SIG-M5 (cell line): ENCODE measurements at regions not wholly inside any gene's neighbourhood (a gene's known extent, or its start where the extent isn't known, plus 50 kb on each side); places are given as distances from the start of the nearest gene placed in this dataset.
"Not testable (repeated sequence)": the region's sequence is repeated elsewhere in the genome, so short reads cannot be mapped to it uniquely, and the experiment has no call there.

ENCODE experiments used
- DNase-seq: peaks from one replicate; lab custom pipeline; 2025; lab: John Stamatoyannopoulos, UW

DNA sequence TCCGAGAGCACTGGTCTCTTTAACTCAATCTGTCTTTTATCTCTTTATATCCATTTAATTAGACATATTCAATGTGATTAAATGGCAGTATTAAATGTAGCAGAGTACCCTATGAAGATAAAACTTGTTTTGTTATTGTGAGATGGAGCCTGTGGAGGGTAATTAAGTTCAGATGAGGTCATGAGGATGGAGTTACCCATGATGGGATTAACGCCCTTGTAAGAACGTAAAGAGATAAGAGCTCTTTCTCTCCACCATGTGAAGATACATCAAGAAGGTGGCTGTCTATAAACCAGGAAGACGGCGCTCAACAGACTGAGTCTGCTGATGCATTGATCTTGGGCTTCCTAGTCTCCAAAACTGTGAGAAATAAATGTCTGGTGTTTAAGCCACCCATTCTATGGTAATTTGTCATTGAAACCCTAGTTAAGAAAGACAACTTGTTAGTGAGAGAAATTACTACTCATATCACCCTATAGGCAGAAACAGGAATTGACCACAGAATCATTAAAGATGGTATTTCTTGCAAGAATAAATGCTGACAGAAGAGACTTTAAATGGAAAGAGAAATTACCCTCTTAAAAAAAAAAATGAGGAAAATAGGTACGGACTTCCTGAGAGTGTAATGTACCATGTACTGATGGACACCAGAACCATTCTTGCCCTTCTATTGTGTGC is 738.7 kb upstream of the CHAC2 start:
- no peak for DNase-seq

DNA sequence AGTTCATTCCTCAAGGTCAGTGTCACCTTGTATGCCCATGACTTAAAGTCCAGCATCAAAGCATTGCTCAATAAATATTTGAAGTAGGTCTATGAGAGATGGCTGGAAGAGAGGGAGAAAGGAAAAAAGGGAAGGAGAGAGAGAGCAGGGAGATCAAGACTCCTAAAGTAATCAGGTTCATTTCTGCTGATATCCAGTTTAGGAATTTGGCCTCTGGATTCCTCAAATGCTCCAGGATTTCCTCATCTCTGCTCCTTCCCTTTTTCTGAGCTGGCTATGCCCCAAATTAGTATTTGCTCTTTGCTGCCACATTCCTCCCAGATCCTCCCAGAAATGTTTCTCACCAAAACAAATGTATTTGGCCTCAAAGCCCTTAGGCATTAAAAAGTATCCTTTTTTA is 739.4 kb upstream of the CHAC2 start:
- no peak for DNase-seq

DNA sequence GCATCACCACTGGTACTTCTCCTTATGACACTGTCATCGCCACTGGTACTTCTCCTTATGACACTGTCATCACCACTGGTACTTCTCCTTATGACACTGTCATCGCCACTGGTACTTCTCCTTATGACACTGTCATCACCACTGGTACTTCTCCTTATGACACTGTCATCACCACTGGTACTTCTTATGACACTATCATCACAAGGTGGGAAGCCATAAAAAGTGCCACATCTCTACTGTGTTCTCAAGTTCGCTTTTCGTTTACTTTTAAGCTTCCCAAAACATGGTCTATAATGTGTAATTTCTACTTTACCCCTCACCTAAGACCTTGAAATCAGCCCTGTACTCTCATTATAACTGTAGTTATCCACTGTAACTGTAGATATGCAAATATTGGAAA is 745.4 kb upstream of the CHAC2 start:
- DNase-seq, result not testable (repeated sequence)

- no peak for DNase-seq
Observed at GRCh38 chr2:53021828-53022227, 745.8 kb upstream of the CHAC2 start.

- no peak for DNase-seq
Observed at GRCh38 chr2:53021292-53021691, 746.3 kb upstream of the CHAC2 start.

GRCh38 chr2:53018825-53019425 is 748.7 kb upstream of the CHAC2 start:
- DNase-seq, result no peak

DNA sequence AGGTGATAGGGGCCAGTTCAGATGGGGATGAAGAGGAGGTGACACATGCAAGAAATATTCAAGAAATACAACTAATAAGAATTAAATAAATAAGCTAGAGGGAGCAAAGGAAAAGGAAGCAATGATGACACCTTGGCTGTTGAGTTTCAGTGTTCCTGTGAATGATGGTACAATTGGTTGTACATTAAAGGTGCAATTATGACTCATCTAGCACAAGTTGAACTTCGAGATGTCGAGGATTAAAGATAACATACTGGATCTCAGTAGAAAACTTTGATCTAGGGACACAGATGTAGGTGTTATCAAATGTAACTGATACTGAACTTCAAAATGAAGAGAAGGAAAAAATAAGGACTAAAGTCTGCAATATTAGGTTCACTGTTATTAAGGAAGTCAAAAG is 760.6 kb upstream of the CHAC2 start:
- DNase-seq, result no peak

- no peak for DNase-seq
Observed at GRCh38 chr2:53004413-53004812, 763.2 kb upstream of the CHAC2 start.

DNA sequence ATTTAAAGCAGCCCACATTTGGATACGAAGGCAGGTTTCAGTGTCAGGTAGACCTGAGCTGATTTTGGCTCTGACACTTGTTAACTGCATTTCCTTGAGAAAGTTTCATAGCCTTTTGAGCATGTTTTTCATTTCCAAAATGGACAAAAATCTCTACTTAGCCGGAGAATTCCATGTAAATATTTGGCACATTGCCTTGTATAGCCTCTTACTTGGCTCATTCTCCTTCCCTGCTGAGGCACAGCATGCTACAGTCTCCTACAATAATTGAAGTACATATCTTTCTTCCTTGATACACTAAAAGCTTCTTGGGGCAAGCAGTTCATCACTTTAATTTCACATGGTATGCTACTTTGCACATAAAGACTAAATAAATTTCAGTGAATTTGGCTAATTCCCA is 772.2 kb upstream of the CHAC2 start:
- no peak for DNase-seq

- no peak for DNase-seq
Observed at GRCh38 chr2:52976143-52976949, 791.3 kb upstream of the CHAC2 start.

- no peak for DNase-seq
Observed at GRCh38 chr2:52974127-52974526, 793.5 kb upstream of the CHAC2 start.

GRCh38 chr2:52970642-52971041 is 797.0 kb upstream of the CHAC2 start:
- DNase-seq, result no peak

DNA sequence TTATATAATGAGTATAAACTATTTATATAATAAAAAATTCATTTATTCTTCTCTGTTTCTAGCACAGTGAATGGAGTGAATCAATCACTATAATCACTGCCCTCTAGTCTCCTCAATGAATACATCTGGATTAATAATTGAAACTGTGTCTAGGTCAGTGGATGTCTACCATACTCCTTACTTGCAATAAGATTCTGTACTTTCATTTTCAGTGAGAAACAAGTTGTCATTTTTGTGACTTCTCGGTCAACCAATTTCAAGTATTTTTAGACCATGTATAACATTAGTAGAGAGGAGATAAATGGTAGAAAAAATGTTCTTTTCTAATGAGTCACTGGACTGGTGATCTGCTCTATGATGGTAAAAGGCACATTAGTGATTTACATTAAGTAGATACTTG is 799.6 kb upstream of the CHAC2 start:
- no peak for DNase-seq

DNA sequence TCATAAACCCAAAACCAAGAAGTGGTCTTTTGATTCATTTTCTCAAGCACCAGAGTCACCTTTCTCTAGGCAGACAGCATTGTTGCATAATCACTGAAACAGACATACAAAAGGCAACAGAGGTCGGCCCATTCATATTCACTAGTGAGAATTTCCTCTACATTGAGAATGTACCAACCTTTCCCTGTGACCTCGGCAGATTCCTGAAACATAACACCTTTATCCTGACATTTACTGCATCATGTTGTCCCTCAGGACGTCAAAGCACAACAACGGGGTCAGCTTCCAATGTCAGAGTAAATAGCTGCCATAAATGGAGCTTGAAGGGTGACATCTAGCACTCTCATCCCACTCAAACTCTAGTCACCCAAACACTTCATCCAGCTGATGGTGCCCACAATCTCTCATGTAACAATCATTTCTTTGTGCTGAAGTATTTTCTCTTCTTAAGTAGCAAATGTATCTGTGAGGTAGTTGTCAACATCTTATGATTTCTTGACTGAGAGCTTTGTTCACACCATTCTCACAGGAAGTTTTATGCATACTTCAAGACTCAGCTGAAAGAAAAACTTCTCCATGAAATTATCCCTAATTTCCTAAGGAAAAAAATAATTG is 802.6 kb upstream of the CHAC2 start:
- DNase-seq, result no peak

DNA sequence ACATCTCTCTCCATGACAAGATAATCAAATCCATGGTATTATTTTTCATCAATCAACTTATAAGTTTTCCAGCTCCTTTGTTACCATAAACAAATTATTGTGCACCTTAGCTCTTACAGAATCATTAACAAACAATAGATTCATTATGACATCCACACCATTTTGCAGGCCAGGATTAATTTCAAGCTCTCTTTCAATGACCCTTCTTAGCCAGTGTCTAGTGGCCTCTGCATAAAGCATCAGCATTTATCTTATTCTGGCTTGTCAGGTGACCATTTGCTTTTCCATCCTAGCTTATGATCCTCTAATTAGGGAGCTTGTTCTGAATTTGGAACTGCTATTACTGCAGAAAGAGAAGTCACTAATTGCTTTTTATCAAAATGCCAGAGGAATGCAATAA is 806.2 kb upstream of the CHAC2 start:
- no peak for DNase-seq

DNA sequence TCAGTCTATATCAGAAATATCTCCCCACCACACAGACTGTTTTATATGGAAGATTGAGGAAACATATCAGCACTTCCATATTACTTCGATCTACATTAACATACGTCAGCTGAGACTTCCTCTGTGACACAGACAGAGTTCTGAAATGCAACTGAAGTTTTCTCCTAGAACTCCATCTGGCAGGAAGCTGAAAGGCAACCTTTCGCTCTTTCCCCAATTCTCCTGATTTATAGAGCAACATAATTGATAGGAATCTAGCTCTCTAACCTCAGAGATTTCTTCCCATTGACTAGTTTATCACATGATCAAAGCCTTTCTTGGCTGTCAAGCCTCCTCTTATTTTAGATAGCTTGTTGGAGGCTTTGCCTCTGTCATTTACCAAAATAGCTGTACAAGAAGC is 806.7 kb upstream of the CHAC2 start:
- no peak for DNase-seq

DNA sequence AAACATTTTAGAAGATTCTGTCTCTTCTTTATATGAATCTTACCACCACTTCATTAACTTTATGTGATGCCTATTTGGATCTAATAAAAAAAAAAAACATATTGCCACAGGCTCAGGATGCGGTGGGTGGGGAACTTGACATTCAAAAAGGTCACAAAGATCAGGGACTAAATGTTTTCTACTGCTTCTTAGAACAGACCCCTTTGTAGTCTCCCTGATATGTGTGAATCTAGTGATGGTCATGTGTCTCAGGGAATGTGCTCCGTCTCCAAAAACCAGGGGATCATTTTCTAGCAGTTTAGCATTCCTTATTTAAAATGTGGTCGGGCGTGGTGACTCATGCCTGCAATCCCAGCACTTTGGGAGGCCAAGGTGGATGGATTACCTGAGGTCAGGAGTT is 807.8 kb upstream of the CHAC2 start:
- no peak for DNase-seq

GRCh38 chr2:52956766-52957165 is 810.8 kb upstream of the CHAC2 start:
- no peak for DNase-seq

DNA sequence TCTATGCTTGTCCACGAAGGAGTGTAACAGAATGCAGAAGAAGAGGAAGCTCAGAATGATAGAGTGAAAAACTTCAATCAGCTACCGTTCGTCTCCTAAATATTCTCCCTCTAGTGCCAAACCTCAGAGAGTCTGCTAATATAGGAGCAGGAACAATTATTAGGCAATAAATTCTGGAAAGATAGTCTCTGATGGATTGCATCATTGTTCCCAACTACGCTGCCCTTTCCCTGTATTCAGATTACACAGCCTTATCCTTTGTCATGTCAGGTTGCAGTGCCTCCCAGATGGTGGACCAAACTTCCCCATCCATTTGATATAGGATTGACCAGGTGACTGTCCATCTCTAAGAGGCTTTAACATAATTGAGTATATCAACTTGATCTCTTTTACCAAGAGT is 811.5 kb upstream of the CHAC2 start:
- no peak for DNase-seq

DNA sequence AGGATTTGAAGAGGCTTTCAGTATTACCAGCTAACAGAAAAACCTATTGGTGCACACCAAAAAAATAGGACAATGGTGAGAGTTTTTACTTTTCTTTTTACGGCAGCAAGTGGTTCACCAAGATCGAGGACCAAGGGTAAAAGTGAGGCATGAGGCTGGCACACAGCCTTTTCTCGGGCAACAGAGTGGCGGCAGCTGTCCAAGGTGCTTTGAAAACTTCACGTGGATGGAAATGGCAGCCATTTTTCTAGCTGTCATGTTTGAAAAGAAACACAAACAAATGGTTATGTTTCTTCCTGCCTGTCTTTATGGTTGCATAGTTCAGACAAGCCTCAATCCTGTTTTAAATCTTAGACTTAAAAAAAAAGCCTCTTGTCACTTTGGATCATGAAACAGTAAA is 812.5 kb upstream of the CHAC2 start:
- DNase-seq, result no peak

DNA sequence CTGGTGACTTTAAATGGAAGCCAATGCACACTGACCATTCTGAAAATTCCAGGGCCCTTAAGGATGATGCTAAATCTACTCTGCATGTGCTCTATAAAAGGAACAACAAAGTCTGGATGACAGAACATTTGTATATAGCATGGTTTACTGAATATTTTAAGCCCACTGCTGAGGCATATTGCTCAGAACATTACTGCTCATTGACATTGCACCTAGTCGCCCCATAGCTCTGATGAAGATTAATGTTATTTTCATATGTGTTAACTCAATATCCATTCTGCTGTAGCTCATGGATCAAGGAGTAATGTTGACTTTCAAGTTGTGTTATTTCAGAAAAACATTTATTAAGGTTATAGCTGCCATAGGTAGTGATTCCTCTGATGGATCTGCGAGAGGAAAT is 827.5 kb upstream of the CHAC2 start:
- no peak for DNase-seq

- DNase-seq, result no peak
Observed at GRCh38 chr2:52939250-52939649, 828.4 kb upstream of the CHAC2 start.

- DNase-seq, result no peak
Observed at GRCh38 chr2:52936029-52936428, 831.6 kb upstream of the CHAC2 start.
